NCI-H460 (cell line): ENCODE measurements at regions not wholly inside any gene's neighbourhood (a gene's known extent, or its start where the extent isn't known, plus 50 kb on each side); places are given as distances from the start of the nearest gene placed in this dataset.

Source experiments
- DNase-seq: peaks from one replicate; pipeline ENCODE4 v3.0.0-alpha.2; 2016; ENCODE audit warnings: low read depth; ENCODE audit errors: extremely low read depth

DNA sequence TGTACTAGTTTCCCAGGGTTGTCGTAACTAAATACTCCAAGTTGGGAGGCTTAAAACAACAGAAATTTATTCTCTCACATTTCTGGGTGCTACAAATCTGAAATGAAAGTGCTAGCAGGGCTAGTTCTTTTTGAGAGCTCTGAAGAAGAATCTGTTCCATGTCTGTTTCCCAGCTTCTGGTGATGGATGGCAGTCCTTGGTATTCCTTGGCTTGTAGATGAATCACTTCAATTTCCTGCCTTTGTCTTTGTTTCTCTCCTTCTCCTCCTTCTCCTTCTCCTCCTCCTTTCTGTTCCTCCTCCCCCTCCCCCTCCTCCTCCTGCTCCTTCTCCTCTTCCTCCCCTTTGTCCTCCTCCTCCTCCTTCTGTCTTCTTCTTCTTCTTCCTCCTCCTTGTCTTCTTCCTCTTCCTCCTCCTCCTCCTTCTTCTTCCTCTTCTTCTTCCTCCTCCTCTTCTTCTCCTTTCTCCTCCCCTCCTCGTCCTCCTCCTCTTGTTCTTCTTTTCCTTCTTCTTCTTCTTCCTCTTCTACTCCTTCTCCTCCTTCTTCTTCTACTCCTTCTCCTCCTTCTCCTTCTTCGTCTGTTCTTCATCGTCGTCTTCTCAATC, 104.7 kb upstream of the ANKRD55 start:
- DNase-seq, result no peak

- no peak for DNase-seq
Measured at GRCh38 chr5:56335212-56335611, 102.1 kb upstream of the ANKRD55 start.

GRCh38 chr5:56330806-56331205, 97.7 kb upstream of the ANKRD55 start:
- DNase-seq, result no peak

DNA sequence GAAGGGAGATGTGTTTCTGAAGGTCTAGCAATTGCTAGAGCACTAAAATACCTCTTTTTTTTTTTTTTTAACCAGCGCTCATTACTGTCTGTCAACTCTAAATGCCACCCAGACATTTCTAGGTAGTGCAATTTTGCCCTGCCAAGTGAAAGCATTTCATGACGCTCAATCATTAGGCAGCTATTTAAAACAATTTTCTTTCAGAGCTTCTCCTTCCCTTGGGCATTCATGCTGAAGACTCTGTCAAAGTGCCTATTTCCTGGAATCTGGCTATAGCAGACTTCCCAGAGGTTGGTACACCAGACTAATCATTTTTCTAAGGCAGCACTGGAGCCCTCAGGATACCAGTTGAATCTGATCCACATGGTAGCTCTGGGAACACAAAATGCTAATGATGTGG, 97.0 kb upstream of the ANKRD55 start:
- no peak for DNase-seq

GRCh38 chr5:56329652-56330051, 96.5 kb upstream of the ANKRD55 start:
- DNase-seq, result no peak

DNA sequence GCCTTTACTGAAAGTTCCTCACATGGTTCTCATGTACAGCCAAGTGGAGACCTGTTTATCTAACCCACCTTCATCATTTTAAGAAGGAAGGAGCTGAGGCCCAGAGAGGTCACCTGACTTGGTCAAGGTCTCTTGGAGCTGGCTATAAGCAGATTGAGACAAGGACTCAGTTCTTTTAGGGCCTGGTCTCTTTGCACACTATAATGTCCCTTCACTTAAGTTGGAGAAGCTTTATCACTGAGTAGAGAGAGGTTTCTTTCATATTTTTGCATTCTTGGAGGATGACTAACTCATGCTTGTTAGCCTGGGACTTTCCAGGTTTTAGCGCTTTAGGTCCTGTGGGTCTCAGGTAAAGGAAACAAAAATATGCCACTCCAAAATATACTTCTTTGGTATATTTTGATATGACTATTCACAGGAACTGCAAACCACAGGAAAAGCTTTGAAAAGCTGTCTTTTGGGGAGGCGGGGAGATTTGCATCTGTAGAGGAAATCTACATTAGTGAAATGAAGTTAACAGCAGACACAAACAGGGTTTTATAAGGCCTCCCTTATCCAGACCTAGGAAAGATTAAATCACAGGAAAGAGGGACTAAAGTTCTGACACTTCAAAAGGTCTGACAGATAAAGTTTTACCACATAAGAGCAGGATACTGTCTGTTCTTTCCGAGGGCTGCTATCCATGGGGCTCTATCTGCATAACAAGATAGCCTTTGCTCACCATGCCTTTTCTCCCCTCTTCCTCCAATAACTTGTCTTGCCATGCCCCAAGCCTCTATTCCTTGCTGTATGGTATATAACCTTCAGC, 95.8 kb upstream of the ANKRD55 start:
- DNase-seq, result no peak

DNA sequence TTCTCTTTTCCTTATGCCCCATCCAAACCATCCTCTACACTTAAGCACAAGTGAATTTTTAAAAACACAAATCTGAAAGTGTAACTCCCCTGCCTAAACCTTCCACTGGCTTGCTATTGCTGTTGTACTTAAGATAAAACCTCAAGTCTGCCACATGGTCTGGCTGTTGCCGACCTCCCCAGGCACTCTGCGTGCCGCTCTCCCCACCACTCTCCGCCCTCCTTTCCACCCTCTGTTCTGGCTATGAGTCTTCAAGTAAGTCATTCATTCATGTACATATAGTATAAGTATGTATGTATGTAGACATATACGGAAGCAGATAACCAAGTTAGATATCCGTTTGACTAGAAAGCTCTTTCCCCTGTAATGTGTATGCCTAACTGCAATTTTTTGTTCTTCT, 94.7 kb upstream of the ANKRD55 start:
- DNase-seq, result no peak

DNA sequence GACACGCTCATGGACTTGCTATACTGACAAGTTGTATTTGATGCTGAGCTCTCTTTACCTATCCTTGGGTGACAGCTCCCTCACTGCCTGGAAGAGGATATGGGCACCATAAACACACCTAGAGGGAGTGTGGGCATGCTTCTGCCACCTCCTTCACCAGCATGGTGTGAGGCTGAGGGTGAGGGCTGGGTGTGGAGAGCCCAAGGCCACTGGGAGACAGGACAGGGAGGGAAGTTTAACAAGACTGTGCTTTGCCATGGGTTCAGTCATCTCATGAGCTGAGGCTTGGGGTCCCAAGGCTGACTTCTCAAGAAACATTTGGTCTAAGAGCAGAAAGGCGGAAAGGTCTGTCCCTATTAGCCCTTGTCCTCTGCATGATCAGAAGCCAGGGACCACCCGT, 93.6 kb upstream of the ANKRD55 start:
- no peak for DNase-seq

- no peak for DNase-seq
Measured at GRCh38 chr5:56326116-56326515, 93.0 kb upstream of the ANKRD55 start.

DNA sequence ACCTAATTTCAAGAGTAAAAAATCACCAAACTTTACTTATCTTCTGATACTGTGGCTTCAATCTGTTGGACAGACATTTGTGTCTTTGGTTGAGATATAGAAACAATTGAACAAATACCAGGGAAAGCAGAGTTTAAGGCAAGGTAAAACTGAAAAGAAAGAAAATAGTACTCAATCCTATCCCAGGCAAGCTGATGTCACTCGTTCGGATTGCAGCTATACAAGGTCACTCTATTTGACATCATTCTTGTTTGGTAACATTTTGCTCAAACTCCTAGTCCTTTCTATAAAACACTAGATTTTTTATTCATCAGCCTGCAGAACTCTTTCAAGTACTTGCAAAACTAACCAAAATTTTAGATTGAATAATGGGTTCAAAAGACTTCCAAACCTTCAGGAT, 91.9 kb upstream of the ANKRD55 start:
- DNase-seq, result no peak

- DNase-seq, result no peak
Measured at GRCh38 chr5:56323505-56323904, 90.4 kb upstream of the ANKRD55 start.

DNA sequence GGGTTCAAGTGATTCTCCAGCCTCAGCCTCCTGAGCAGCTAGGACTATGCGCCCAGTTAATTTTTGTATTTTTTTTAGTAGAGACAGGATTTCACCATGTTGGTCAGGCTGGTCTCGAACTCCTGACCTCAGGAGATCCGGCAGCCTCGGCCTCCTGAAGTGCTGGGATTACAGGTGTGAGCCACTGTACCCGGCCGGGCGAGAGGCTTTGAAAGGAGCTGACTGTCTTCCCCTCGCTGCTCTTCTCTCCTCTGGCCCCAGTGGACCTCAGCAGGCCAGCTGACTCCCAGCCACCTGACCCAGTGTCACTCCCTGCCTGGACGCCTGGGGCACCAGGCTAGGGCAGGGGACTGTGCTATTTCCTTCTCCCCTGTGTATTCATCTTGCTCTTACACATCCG, 89.5 kb upstream of the ANKRD55 start:
- DNase-seq, result no peak

- no peak for DNase-seq
Measured at GRCh38 chr5:56321236-56321881, 88.2 kb upstream of the ANKRD55 start.

GRCh38 chr5:56320686-56321085, 87.6 kb upstream of the ANKRD55 start:
- no peak for DNase-seq

- no peak for DNase-seq
Measured at GRCh38 chr5:56319526-56320181, 86.5 kb upstream of the ANKRD55 start.

- no peak for DNase-seq
Measured at GRCh38 chr5:56317923-56318561, 84.9 kb upstream of the ANKRD55 start.

- DNase-seq, result no peak
Measured at GRCh38 chr5:56316299-56316994, 83.3 kb upstream of the ANKRD55 start.

- peak; percentile 12 for DNase-seq
Measured at GRCh38 chr5:56314529-56314928, 81.4 kb upstream of the ANKRD55 start.

DNA sequence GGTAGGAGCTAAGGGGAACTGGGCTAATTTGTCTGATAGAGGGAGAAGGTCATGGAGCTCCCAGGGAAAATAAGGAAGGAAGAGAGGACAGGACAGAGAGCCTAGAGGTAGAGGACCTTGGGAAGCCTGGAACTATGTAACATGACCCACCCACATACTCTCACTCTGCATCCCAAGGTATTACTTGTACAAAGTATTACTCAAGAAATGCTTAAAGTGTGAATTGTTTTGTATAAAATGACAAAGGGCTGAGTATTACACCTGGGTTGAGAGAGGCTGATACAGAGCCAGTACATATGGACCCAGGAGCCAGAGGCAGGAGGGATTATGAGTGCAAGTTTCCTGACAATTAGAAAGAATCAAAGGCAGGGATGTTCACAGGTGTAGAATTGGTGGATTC, 80.5 kb upstream of the ANKRD55 start:
- DNase-seq, result no peak

DNA sequence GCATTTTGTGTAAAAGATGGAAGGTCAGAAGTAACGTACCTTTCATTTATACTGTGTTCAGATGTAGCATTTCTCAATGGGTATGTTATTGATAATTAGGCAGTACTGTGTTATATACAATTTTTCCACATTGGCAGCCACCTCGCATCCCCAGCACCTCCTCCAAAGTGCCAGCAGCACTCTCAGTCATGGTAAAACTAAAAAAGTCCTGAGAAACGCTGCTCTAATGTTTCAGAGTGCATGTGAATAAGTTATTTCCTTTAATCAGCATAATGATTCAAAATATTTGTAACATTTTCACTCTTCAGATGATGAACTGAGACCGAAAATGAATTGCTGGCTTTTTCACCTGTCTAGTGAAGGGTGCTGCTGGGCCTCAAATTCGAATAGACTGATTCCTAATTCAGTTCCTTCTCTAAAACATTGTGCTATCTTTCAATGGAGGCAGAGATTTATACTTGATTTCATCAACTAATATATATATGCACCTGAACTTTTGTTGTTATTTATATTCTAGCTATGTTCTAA, 79.9 kb upstream of the ANKRD55 start:
- DNase-seq, result no peak
